GM18858 (cell line): ENCODE measurements at regions not wholly inside any gene's neighbourhood (a gene's known extent, or its start where the extent isn't known, plus 50 kb on each side); places are given as distances from the start of the nearest gene placed in this dataset.
"Not testable (repeated sequence)": the region's sequence is repeated elsewhere in the genome, so short reads cannot be mapped to it uniquely, and the experiment has no call there.

Experiments
- ATAC-seq: cut with Tn5 transposase; IDR thresholded peaks from one replicate; pipeline ENCODE4 v1.9.1; 2021; ENCODE audit not compliant: unreplicated experiment

- ATAC-seq, result no peak
Observed at GRCh38 chr5:26003966-26004365, 1034.4 kb downstream of the CDH9 start.

- no peak for ATAC-seq
Observed at GRCh38 chr5:25995209-25995608, 1043.2 kb downstream of the CDH9 start.

GRCh38 chr5:25993701-25994100 lies 1044.7 kb downstream of the CDH9 start:
- no peak for ATAC-seq

- ATAC-seq, result no peak
Observed at GRCh38 chr5:25991639-25992038, 1046.7 kb downstream of the CDH9 start.

GRCh38 chr5:25990771-25991170 lies 1047.6 kb downstream of the CDH9 start:
- ATAC-seq, result no peak

GRCh38 chr5:25979086-25979485 lies 1059.3 kb downstream of the CDH9 start:
- no peak for ATAC-seq

- no peak for ATAC-seq
Observed at GRCh38 chr5:25975885-25976284, 1062.5 kb downstream of the CDH9 start.

- ATAC-seq, result no peak
Observed at GRCh38 chr5:25974451-25974850, 1063.9 kb downstream of the CDH9 start.

- no peak for ATAC-seq
Observed at GRCh38 chr5:25970906-25971489, 1067.4 kb downstream of the CDH9 start.

- not testable (repeated sequence) for ATAC-seq
Observed at GRCh38 chr5:25969042-25969441, 1069.3 kb downstream of the CDH9 start.

GRCh38 chr5:25964009-25964372 lies 1074.4 kb downstream of the CDH9 start:
- no peak for ATAC-seq

- no peak for ATAC-seq
Observed at GRCh38 chr5:25963251-25964008, 1075.0 kb downstream of the CDH9 start.

- ATAC-seq, result no peak
Observed at GRCh38 chr5:25955337-25955736, 1083.0 kb downstream of the CDH9 start.

GRCh38 chr5:25950681-25951080 lies 1087.7 kb downstream of the CDH9 start:
- no peak for ATAC-seq

- no peak for ATAC-seq
Observed at GRCh38 chr5:25948278-25948677, 1090.1 kb downstream of the CDH9 start.

GRCh38 chr5:25944786-25945185 lies 1093.6 kb downstream of the CDH9 start:
- no peak for ATAC-seq

- ATAC-seq, result no peak
Observed at GRCh38 chr5:25909163-25909562, 1129.2 kb downstream of the CDH9 start.

- no peak for ATAC-seq
Observed at GRCh38 chr5:25905646-25906045, 1132.7 kb downstream of the CDH9 start.

- no peak for ATAC-seq
Observed at GRCh38 chr5:25892211-25892610, 1146.2 kb downstream of the CDH9 start.

GRCh38 chr5:25891691-25892090 lies 1146.7 kb downstream of the CDH9 start:
- ATAC-seq, result no peak

GRCh38 chr5:25881318-25882036 lies 1156.9 kb downstream of the CDH9 start:
- no peak for ATAC-seq

- ATAC-seq, result no peak
Observed at GRCh38 chr5:25863811-25864210, 1174.6 kb downstream of the CDH9 start.
